Neural progenitor cell (in vitro differentiated cells): ENCODE measurements at regions not wholly inside any gene's neighbourhood (a gene's known extent, or its start where the extent isn't known, plus 50 kb on each side); places are given as distances from the start of the nearest gene placed in this dataset.

Experiments
- DNase-seq: peaks from one replicate; pipeline ENCODE4 v3.0.0-alpha.2; 2016; ENCODE audit warnings: low spot score
- H2AFZ ChIP-seq: fragments of 200-600 bp; sonication (generic); replicated peaks from 2 replicates; pipeline ENCODE4 v1.6.1; 2016; ENCODE audit warnings: antibody characterized with exemption
- H3F3A ChIP-seq: fragments of 200-600 bp; sonication (generic); 2 replicates; pipeline ENCODE4 v1.6.1; 2016; ENCODE audit warnings: antibody characterized with exemption, low read depth
- H3K27ac ChIP-seq: fragments of 200-600 bp; sonication (generic); 2 replicates; pipeline ENCODE4 v1.5.1; 2016; ENCODE audit warnings: mild to moderate bottlenecking
- H3K27me3 ChIP-seq: fragments of 200-600 bp; sonication (generic); 2 replicates; pipeline ENCODE4 v1.6.1; 2016; ENCODE audit warnings: mild to moderate bottlenecking, moderate library complexity
- H3K36me3 ChIP-seq: fragments of 200-600 bp; sonication (generic); 2 replicates; pipeline ENCODE4 v1.5.1; 2016
- H3K4me1 ChIP-seq: fragments of 200-600 bp; sonication (generic); 2 replicates; pipeline ENCODE4 v1.6.1; 2016; ENCODE audit warnings: mixed run types
- H3K4me2 ChIP-seq: fragments of 200-600 bp; sonication (generic); 2 replicates; pipeline ENCODE4 v1.6.1; 2016
- H3K4me3 ChIP-seq: fragments of 200-600 bp; sonication (generic); 2 replicates; pipeline ENCODE4 v1.5.1; 2016
- H3K79me2 ChIP-seq: fragments of 200-600 bp; sonication (generic); 2 replicates; pipeline ENCODE4 v1.6.1; 2016; ENCODE audit warnings: low read depth
- H3K9ac ChIP-seq: fragments of 200-600 bp; sonication (generic); 2 replicates; pipeline ENCODE4 v1.6.1; 2016
- H3K9me3 ChIP-seq: fragments of 200-600 bp; sonication (generic); 2 replicates; pipeline ENCODE4 v1.5.1; 2016; ENCODE audit warnings: low read depth
- H4K20me1 ChIP-seq: fragments of 200-600 bp; sonication (generic); 2 replicates; pipeline ENCODE4 v1.6.1; 2016; ENCODE audit warnings: low read depth
- H3K27ac Mint-ChIP-seq: 3 replicates; pipeline ENCODE4 v1.8.0; 2021; ENCODE audit warnings: mixed read lengths
- H3K27me3 Mint-ChIP-seq: 2 replicates; pipeline ENCODE4 v1.8.0; 2022; ENCODE audit warnings: low read depth, mild to moderate bottlenecking, inconsistent platforms, moderate library complexity, mixed read lengths; ENCODE audit not compliant: insufficient read depth
- H3K36me3 Mint-ChIP-seq: 3 replicates; pipeline ENCODE4 v1.8.0; 2021; ENCODE audit warnings: mixed read lengths
- H3K4me1 Mint-ChIP-seq: 3 replicates; pipeline ENCODE4 v1.8.0; 2021; ENCODE audit warnings: mixed read lengths
- H3K4me3 Mint-ChIP-seq: 3 replicates; pipeline ENCODE4 v1.8.0; 2021; ENCODE audit warnings: mild to moderate bottlenecking, moderate library complexity, mixed read lengths
- H3K9me3 Mint-ChIP-seq: 3 replicates; pipeline ENCODE4 v1.8.0; 2020; ENCODE audit warnings: mixed read lengths
- CTCF ChIP-seq: fragments of 200-600 bp; sonication (generic); IDR thresholded peaks from 2 replicates; pipeline ENCODE4 v1.5.1; 2017; ENCODE audit warnings: antibody characterized with exemption, mild to moderate bottlenecking
- EZH2 ChIP-seq: fragments of 200-600 bp; sonication (generic); IDR thresholded peaks from 2 replicates; pipeline ENCODE4 v1.6.1; 2017; ENCODE audit warnings: antibody characterized with exemption, mild to moderate bottlenecking, moderate library complexity
- EZH2phosphoT487 ChIP-seq: fragments of 200-600 bp; sonication (generic); IDR thresholded peaks from 2 replicates; pipeline ENCODE4 v1.6.1; 2017; ENCODE audit warnings: antibody characterized with exemption

DNA sequence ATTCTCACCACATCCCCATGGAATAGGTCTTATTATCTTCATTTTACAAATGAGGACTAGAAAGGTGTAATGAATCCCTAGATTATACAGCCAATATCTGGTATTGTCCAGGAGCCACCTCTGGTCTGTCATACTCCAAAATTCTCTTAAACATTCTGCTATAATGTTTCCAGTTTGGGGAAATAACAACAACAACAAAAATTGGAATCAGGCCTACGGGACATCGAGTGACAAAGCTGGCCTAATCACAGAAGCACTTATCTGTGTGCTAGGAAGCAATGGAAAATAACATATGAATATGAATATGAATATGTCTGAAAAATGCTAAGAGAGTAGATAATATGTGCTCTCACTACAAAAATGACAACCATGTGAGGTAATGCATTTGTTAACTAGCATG lies 264.1 kb downstream of the GASK1B start:
- no peaks in the 10 kb centered on the region for H3K4me1 ChIP-seq
- H3K27ac Mint-ChIP-seq: no peak overlapping the region
- no peak overlapping the region for H2AFZ ChIP-seq
- no peak for DNase-seq
- no peak overlapping the region for H3K4me3 Mint-ChIP-seq
- no peak overlapping the region for H3K9ac ChIP-seq
- TF ChIP-seq CTCF (no peak), EZH2 (no peak), EZH2phosphoT487 (no peak)
- H3K27me3 Mint-ChIP-seq: no peaks in the 10 kb centered on the region
- H3K4me2 ChIP-seq: no peak overlapping the region
- H3K4me3 ChIP-seq: no peak overlapping the region
- H4K20me1 ChIP-seq: no peaks in the 10 kb centered on the region
- no peak overlapping the region for H3K27ac ChIP-seq
- H3K27me3 ChIP-seq: no peaks in the 10 kb centered on the region
- no peaks in the 10 kb centered on the region for H3F3A ChIP-seq
- H3K36me3 ChIP-seq: no peaks in the 10 kb centered on the region
- H3K9me3 Mint-ChIP-seq: no peaks in the 10 kb centered on the region
- no peaks in the 10 kb centered on the region for H3K4me1 Mint-ChIP-seq
- H3K79me2 ChIP-seq: no peaks in the 10 kb centered on the region
- no peaks in the 10 kb centered on the region for H3K36me3 Mint-ChIP-seq
- no peaks in the 10 kb centered on the region for H3K9me3 ChIP-seq

DNA sequence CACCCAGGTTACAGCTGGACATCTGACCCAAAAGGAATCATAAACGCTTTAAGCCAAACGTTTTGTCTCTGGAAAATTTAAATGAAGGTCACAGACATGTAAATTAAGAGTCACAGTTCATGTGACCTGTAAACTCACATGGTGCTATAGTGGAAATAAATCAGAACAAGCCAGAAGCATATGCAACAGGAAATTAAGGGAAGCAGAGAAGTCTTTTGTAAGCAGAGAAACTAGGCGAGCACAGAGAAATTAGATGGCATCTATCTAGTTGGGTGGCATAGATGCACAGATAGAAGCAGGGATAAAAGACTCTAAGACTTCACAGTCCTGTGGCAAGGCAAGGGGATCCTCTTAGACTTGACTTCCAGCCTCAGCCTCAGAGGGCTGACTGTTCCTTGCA lies 264.8 kb downstream of the GASK1B start:
- Histone ChIP-seq H3K27ac (no peak overlapping the region), H3K4me2 (no peak overlapping the region), H2AFZ (no peak overlapping the region), H3F3A (no peaks in the 10 kb centered on the region), H3K9ac (no peak overlapping the region), H3K9me3 (no peaks in the 10 kb centered on the region), H3K4me1 (no peaks in the 10 kb centered on the region), H3K79me2 (no peaks in the 10 kb centered on the region), H3K27me3 (no peaks in the 10 kb centered on the region), H4K20me1 (no peaks in the 10 kb centered on the region), H3K4me3 (no peak overlapping the region), H3K36me3 (no peaks in the 10 kb centered on the region)
- no peak for DNase-seq
- Mint-ChIP-seq H3K36me3 (no peaks in the 10 kb centered on the region), H3K27ac (no peak overlapping the region), H3K27me3 (no peaks in the 10 kb centered on the region), H3K9me3 (no peaks in the 10 kb centered on the region), H3K4me1 (no peaks in the 10 kb centered on the region), H3K4me3 (no peak overlapping the region)
- TF ChIP-seq EZH2phosphoT487 (no peak), EZH2 (no peak), CTCF (no peak)

DNA sequence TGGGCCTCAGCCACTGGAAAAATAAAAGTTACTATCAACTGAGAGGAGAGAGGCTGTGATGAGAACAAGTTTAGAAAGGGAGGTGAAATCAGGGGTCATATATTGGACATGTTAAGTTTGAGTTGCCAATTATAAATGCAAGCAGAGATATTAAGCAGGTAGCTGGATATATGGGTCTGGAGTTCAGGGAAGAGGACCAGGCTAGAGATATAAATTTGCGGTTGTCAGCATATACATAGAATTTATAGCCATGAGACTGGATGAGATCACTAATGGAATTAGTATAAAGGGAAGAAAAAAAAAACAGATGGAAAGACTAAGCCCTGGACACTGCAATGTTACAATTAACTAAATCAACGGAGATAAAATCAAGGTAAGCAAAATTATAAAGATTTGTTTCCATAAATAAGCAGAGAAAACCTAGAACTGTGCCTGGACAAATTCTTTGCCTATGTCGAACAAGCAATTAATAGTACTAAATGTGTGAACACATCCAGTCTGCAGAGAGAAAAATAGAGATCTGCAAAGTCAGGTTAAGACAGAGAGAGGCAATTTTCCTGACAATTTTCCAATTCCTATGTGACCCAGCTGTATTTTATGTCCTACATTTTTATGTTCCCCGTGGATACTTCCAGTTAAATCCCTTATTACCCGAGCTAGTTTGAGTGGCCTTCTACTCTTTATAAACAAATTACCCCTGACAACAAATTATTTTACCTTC lies 265.4 kb downstream of the GASK1B start:
- TF ChIP-seq EZH2phosphoT487 (no peak), EZH2 (no peak), CTCF (no peak)
- Mint-ChIP-seq H3K9me3 (no peaks in the 10 kb centered on the region), H3K4me1 (no peaks in the 10 kb centered on the region), H3K4me3 (no peak overlapping the region), H3K27me3 (no peaks in the 10 kb centered on the region), H3K36me3 (no peaks in the 10 kb centered on the region), H3K27ac (no peak overlapping the region)
- Histone ChIP-seq H4K20me1 (no peaks in the 10 kb centered on the region), H3K4me2 (no peak overlapping the region), H3K9me3 (no peaks in the 10 kb centered on the region), H3K36me3 (no peaks in the 10 kb centered on the region), H3K9ac (no peak overlapping the region), H3K4me1 (no peaks in the 10 kb centered on the region), H3K27me3 (no peaks in the 10 kb centered on the region), H3F3A (no peaks in the 10 kb centered on the region), H2AFZ (no peak overlapping the region), H3K4me3 (no peak overlapping the region), H3K79me2 (no peaks in the 10 kb centered on the region), H3K27ac (no peak overlapping the region)
- DNase-seq: no peak
